ENCODE measurements at regions not wholly inside any gene's neighbourhood (a gene's known extent, or its start where the extent isn't known, plus 50 kb on each side); places are given as distances from the start of the nearest gene placed in this dataset.

- Histone ChIP-seq H3K4me3 (replicated peaks in 1 of 2; ENCODE audit: low read depth in 1 of 2, low read length in 2 of 2) (no peak overlapping the region), H3K9me3 (ENCODE audit: control insufficient read depth in 1 of 2, insufficient read depth in 1 of 2, low read depth in 1 of 2, low read length in 2 of 2) (peaks cover 0 to 4% of the 10 kb centered on the region in 2 experiments; a peak in 2 of 4 replicates), H3K4me2 (ENCODE audit: low read length) (no peak overlapping the region), H4K20me1 (ENCODE audit: insufficient read depth) (no peaks in the 10 kb centered on the region), H2AFZ (ENCODE audit: low read depth, low read length, poor library complexity, severe bottlenecking) (no peak overlapping the region), H3K27ac (ENCODE audit: low read depth, low read length) (no peak overlapping the region), H3K27me3 (ENCODE audit: insufficient read depth, low read length) (no peaks in the 10 kb centered on the region), H3K9me2 (ENCODE audit: insufficient read depth) (no peaks in the 10 kb centered on the region), H3K79me2 (ENCODE audit: insufficient read depth, low read length) (no peaks in the 10 kb centered on the region), H3K9ac (ENCODE audit: low read length) (no peak overlapping the region), H3K36me3 (ENCODE audit: control insufficient read depth in 1 of 2, insufficient read depth in 2 of 2, low read length in 2 of 2) (no peaks in the 10 kb centered on the region), H3K4me1 (ENCODE audit: control insufficient read depth in 1 of 2, insufficient read depth in 2 of 2, low read length in 2 of 2) (no peaks in the 10 kb centered on the region)
- BruUV-seq (replicated peaks), result no TSS peak
- ChIA-PET RAD21 (ENCODE audit: low non-redundant PET in 1 of 2, low total read pairs in 2 of 2, uncharacterized antibody in 2 of 2, unreplicated experiment in 2 of 2) (no interaction called here), POLR2A (no interaction called here), CTCF (no interaction called here)
- DNase-seq (ENCODE audit: low read depth, low spot score) (no peak), ATAC-seq (no peak)
- intact Hi-C loops (cut with micrococcal nuclease), result no loop called here
- TF ChIP-seq SIN3A (IDR thresholded peaks at IDR 0.05; ENCODE audit: low read depth) (no peak), REST (IDR thresholded peaks at IDR 0.05; ENCODE audit: low read depth) (no peak), POLR2A (IDR thresholded peaks at IDR 0.05; ENCODE audit: borderline replicate concordance, extremely low read depth, insufficient read depth, insufficient read length) (no peak), RAD21 (IDR thresholded peaks at IDR 0.05; ENCODE audit: low read depth) (no peak), SRF (IDR thresholded peaks at IDR 0.05; ENCODE audit: low read depth) (no peak), EGR1 (IDR thresholded peaks at IDR 0.05; ENCODE audit: low read depth) (no peak), CBX3 (IDR thresholded peaks at IDR 0.05; ENCODE audit: low read depth) (no peak), MAX (IDR thresholded peaks at IDR 0.05) (no peak), YY1 (IDR thresholded peaks at IDR 0.05; ENCODE audit: extremely low read depth, insufficient replicate concordance, low read depth, low read length) (no peak), ZBTB33 (IDR thresholded peaks at IDR 0.05; ENCODE audit: extremely low read depth, insufficient replicate concordance, low read length) (no peak), EZH2 (IDR thresholded peaks at IDR 0.05) (no peak), ZFX (IDR thresholded peaks at IDR 0.05) (no peak), CEBPB (IDR thresholded peaks at IDR 0.05; ENCODE audit: low read depth) (no peak), ATF3 (IDR thresholded peaks at IDR 0.05) (no peak), JUND (IDR thresholded peaks at IDR 0.05) (no peak), ELF1 (IDR thresholded peaks at IDR 0.05; ENCODE audit: borderline replicate concordance, low read depth) (no peak), POLR2AphosphoS5 (IDR thresholded peaks at IDR 0.05; ENCODE audit: low read depth, low read length) (no peak)
These were observed 124.2 kb upstream of the FSHR start for GRCh38 chr2:49278561-49278960.
